ENCODE measurements at regions not wholly inside any gene's neighbourhood (a gene's known extent, or its start where the extent isn't known, plus 50 kb on each side); places are given as distances from the start of the nearest gene placed in this dataset.

- TF ChIP-seq CTCF (IDR thresholded peaks at IDR 0.05; ENCODE audit: low read length), result no peak
- no peak for TF ChIP-seq EZH2 (optimal IDR thresholded peaks at IDR 0.05; ENCODE audit: low read depth, low read length)
Observed at GRCh38 chr18:76208678-76209306, 286.2 kb downstream of the ZNF516 start.
